A549 (cell line): ENCODE measurements at regions not wholly inside any gene's neighbourhood (a gene's known extent, or its start where the extent isn't known, plus 50 kb on each side); places are given as distances from the start of the nearest gene placed in this dataset.

Source experiments
- ATAC-seq, 2 experiments: fragments of 200-7000 bp in 1 of 2; fragments of >200 bp in 1 of 2; cut with Nextera tagmentation in 1 of 2; cut with Tn5 transposase in 1 of 2; 3 replicates each; pipeline versions ENCODE4 v1.8.0 to v1.9.1; 2018 to 2020; ENCODE audit warnings: mild to moderate bottlenecking in 1 of 2, moderate library complexity in 1 of 2
- CTCF ChIA-PET: fragments of 300-600 bp; sonication (Branson Sonifier 250); formaldehyde crosslinking; extraction: SDS; loops from one replicate; lab custom pipeline; 2021; ENCODE audit warnings: antibody characterized with exemption, inconsistent platforms; lab: Yijun Ruan, JAX
- POLR2A ChIA-PET: fragments of 350-600 bp; formaldehyde crosslinking; extraction: SDS; loops from one replicate; lab custom pipeline; 2021; ENCODE audit warnings: antibody characterized with exemption, inconsistent platforms; lab: Yijun Ruan, JAX
- DNase-seq, 2 experiments: peaks; one replicate each; pipeline versions ENCODE4 v3.0.0 to v3.0.0-alpha.2; 2011 to 2016; ENCODE audit warnings: low read depth in 1 of 2, low spot score in 1 of 2
- FAIRE-seq: peaks from 2 replicates; lab custom pipeline; 2011; peaks lifted over from hg19 to GRCh38; lab: Jason Lieb, UNC
- H3K27ac ChIP-seq, 2 experiments: fragments of >200 bp; sonication (Bioruptor Twin); formaldehyde crosslinking; 3 replicates each; pipeline ENCODE4 v1.5.1; 2016 to 2017
- H3K4me1 ChIP-seq: fragments of >200 bp; sonication (Bioruptor Twin); formaldehyde crosslinking; 3 replicates; pipeline ENCODE4 v1.6.1; 2016
- H3K4me2 ChIP-seq: fragments of >200 bp; sonication (Bioruptor Twin); formaldehyde crosslinking; 3 replicates; pipeline ENCODE4 v1.6.1; 2016
- H3K4me3 ChIP-seq: fragments of >200 bp; sonication (Bioruptor Twin); formaldehyde crosslinking; 3 replicates; pipeline ENCODE4 v1.5.1; 2016
- H3K9me3 ChIP-seq: fragments of >200 bp; sonication (Bioruptor Twin); formaldehyde crosslinking; 3 replicates; pipeline ENCODE4 v1.6.1; 2016
- BHLHE40 ChIP-seq: IDR thresholded peaks from 2 replicates; pipeline ENCODE4 v1.6.1; 2012; ENCODE audit warnings: low read depth, low read length, inconsistent platforms
- CBX2 ChIP-seq: fragments of 200-600 bp; sonication (generic); IDR thresholded peaks from 2 replicates; pipeline ENCODE4 v1.6.1; 2016; ENCODE audit warnings: low read depth, mild to moderate bottlenecking, borderline replicate concordance
- CHD2 ChIP-seq: fragments of 150-350 bp; IDR thresholded peaks from 2 replicates; pipeline ENCODE4 v1.6.1; 2014; ENCODE audit warnings: low read length; ENCODE audit not compliant: partially characterized antibody
- EHF ChIP-seq: fragments of 250-450 bp; sonication (Bioruptor Pico); IDR thresholded peaks from 2 replicates; pipeline ENCODE4 v1.5.0; 2020; ENCODE audit warnings: mild to moderate bottlenecking
- FOSB ChIP-seq: fragments of 250-450 bp; sonication (Bioruptor Pico); IDR thresholded peaks from 2 replicates; pipeline ENCODE4 v1.5.0; 2020; ENCODE audit warnings: mild to moderate bottlenecking, moderate library complexity
- FOXS1 ChIP-seq: fragments of 250-450 bp; sonication (Bioruptor Pico); IDR thresholded peaks from 2 replicates; pipeline ENCODE4 v1.5.0; 2020; ENCODE audit warnings: mild to moderate bottlenecking, moderate library complexity
- HDAC2 ChIP-seq: fragments of 200-600 bp; sonication (generic); IDR thresholded peaks from 2 replicates; pipeline ENCODE4 v1.6.1; 2016
- HEYL ChIP-seq: fragments of 250-450 bp; sonication (Bioruptor Pico); IDR thresholded peaks from 2 replicates; pipeline ENCODE4 v1.8.0; 2021; ENCODE audit warnings: mild to moderate bottlenecking, moderate library complexity
- HOXA7 ChIP-seq: fragments of 250-450 bp; sonication (Bioruptor Pico); IDR thresholded peaks from 2 replicates; pipeline ENCODE4 v1.5.0; 2020; ENCODE audit warnings: mild to moderate bottlenecking, moderate library complexity
- HOXB13 ChIP-seq: fragments of 250-450 bp; sonication (Bioruptor Pico); IDR thresholded peaks from 2 replicates; pipeline ENCODE4 v1.5.0; 2020; ENCODE audit warnings: low read depth, mild to moderate bottlenecking, moderate library complexity
- HOXB5 ChIP-seq: fragments of 250-450 bp; sonication (Bioruptor Pico); IDR thresholded peaks from 2 replicates; pipeline ENCODE4 v1.5.0; 2020; ENCODE audit warnings: mild to moderate bottlenecking, moderate library complexity
- KDM5A ChIP-seq: fragments of 200-600 bp; sonication (generic); IDR thresholded peaks from 2 replicates; pipeline ENCODE4 v1.6.1; 2016; ENCODE audit warnings: antibody characterized with exemption, mild to moderate bottlenecking
- MAFK ChIP-seq: fragments of 450-650 bp; IDR thresholded peaks from 2 replicates; pipeline ENCODE4 v1.6.1; 2014; ENCODE audit not compliant: partially characterized antibody
- MYC ChIP-seq: IDR thresholded peaks from 2 replicates; pipeline ENCODE4 v1.6.1; 2012; ENCODE audit warnings: mild to moderate bottlenecking, inconsistent platforms, low read length, improper control_type of control experiment, borderline replicate concordance
- NPAS2 ChIP-seq: fragments of 250-450 bp; sonication (Bioruptor Pico); IDR thresholded peaks from 2 replicates; pipeline ENCODE4 v1.8.0; 2022; ENCODE audit warnings: mild to moderate bottlenecking, moderate library complexity, borderline replicate concordance
- NR3C1 ChIP-seq: fragments of >200 bp; sonication (Bioruptor Twin); formaldehyde crosslinking; IDR thresholded peaks from 3 replicates; pipeline ENCODE4 v1.6.1; 2017
- POLR2A ChIP-seq: IDR thresholded peaks from 2 replicates; pipeline ENCODE4 v1.6.1; 2012; ENCODE audit warnings: mild to moderate bottlenecking, low read length
- POLR2AphosphoS2 ChIP-seq: conservative IDR thresholded peaks from 2 replicates; pipeline ENCODE4 v1.6.1; 2012; ENCODE audit warnings: low read length, improper control_type of control experiment, inconsistent platforms
- SMC3 ChIP-seq: fragments of >200 bp; sonication (Bioruptor Twin); formaldehyde crosslinking; IDR thresholded peaks from 3 replicates; pipeline ENCODE4 v1.6.1; 2018; ENCODE audit warnings: inconsistent platforms
- SREBF2 ChIP-seq: fragments of 450-650 bp; IDR thresholded peaks from 2 replicates; pipeline ENCODE4 v1.6.1; 2014; ENCODE audit warnings: mild to moderate bottlenecking, moderate library complexity
- TFCP2L1 ChIP-seq: fragments of 250-450 bp; sonication (Bioruptor Pico); IDR thresholded peaks from 2 replicates; pipeline ENCODE4 v1.5.0; 2021; ENCODE audit warnings: mild to moderate bottlenecking
- ZNF302 ChIP-seq: fragments of 250-450 bp; sonication (Bioruptor Pico); IDR thresholded peaks from 2 replicates; pipeline ENCODE4 v1.9.0; 2021; ENCODE audit warnings: inconsistent platforms, mild to moderate bottlenecking, moderate library complexity
- WGBS: methylation state at CpG from one replicate; pipeline ENCODE4 v1.1.6; 2017; ENCODE audit errors: missing lambda C conversion rate; 5-methylcytosine and 5-hydroxymethylcytosine counted together
- TF ChIP-seq, protein P1 (sequence below): fragments of >200 bp; sonication (Bioruptor Twin); formaldehyde crosslinking; IDR thresholded peaks from 3 replicates; pipeline ENCODE4 v1.6.1; 2016
- TF ChIP-seq, protein P2 (sequence below): fragments of 450-650 bp; IDR thresholded peaks from 2 replicates; pipeline ENCODE4 v1.6.1; 2014; ENCODE audit warnings: antibody characterized with exemption
- TF ChIP-seq, protein P3 (sequence below): fragments of >200 bp; sonication (Bioruptor Twin); formaldehyde crosslinking; IDR thresholded peaks from 2 replicates; pipeline ENCODE4 v1.6.1; 2016
- TF ChIP-seq, protein P4 (sequence below): fragments of 200-600 bp; sonication (generic); IDR thresholded peaks from 2 replicates; pipeline ENCODE4 v1.6.1; 2016; ENCODE audit warnings: antibody characterized with exemption, mild to moderate bottlenecking, moderate library complexity
- TF ChIP-seq, protein P5 (sequence below): IDR thresholded peaks from 2 replicates; pipeline ENCODE4 v1.6.1; 2012
- TF ChIP-seq, protein P6 (sequence below): fragments of 150-350 bp; IDR thresholded peaks from 2 replicates; pipeline ENCODE4 v1.6.1; 2014; ENCODE audit warnings: low read depth, mild to moderate bottlenecking, low read length

DNA sequence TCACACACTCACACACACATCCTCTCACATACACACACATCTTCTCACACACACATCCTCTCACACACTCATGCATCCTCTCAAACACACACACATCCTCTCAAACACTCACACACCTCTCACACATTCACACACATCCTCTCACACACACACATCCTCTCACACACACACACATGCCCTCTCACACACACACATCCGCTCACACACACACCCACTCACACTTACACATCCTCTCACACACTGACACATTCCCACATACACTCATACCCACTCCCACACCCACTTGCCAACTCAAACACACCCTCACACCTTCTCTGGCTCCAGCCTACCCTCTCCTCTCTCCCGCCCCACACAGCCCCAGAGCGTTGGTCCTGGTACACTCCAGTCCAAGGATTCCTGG, 127.9 kb upstream of the SLC30A5 start:
- DNase-seq (no peak), FAIRE-seq (no peak), ATAC-seq (no peak)
- WGBS = 41% methylated on average over 3 of the region's 3 CpGs
- no peaks in the 10 kb centered on the region for H3K9me3 ChIP-seq
- no peaks in the 10 kb centered on the region for H3K4me1 ChIP-seq
- H3K27ac ChIP-seq = no peak overlapping the region
- no peak overlapping the region for H3K4me2 ChIP-seq
- TF ChIP-seq ZNF302 (CRISPR knock-in tag) (no peak), CHD2 (no peak), CBX2 (no peak), MYC (no peak), HOXA7 (CRISPR knock-in tag) (no peak), NPAS2 (CRISPR knock-in tag) (no peak), KDM5A (no peak), POLR2A (no peak), EHF (CRISPR knock-in tag) (no peak), HOXB13 (no peak), NR3C1 (no peak), HOXB5 (CRISPR knock-in tag) (no peak), HEYL (no peak), FOSB (CRISPR knock-in tag) (no peak)
- TF ChIP-seq, protein P1, sequence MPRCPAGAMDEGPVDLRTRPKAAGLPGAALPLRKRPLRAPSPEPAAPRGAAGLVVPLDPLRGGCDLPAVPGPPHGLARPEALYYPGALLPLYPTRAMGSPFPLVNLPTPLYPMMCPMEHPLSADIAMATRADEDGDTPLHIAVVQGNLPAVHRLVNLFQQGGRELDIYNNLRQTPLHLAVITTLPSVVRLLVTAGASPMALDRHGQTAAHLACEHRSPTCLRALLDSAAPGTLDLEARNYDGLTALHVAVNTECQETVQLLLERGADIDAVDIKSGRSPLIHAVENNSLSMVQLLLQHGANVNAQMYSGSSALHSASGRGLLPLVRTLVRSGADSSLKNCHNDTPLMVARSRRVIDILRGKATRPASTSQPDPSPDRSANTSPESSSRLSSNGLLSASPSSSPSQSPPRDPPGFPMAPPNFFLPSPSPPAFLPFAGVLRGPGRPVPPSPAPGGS = no peak
- TF ChIP-seq, protein P2, sequence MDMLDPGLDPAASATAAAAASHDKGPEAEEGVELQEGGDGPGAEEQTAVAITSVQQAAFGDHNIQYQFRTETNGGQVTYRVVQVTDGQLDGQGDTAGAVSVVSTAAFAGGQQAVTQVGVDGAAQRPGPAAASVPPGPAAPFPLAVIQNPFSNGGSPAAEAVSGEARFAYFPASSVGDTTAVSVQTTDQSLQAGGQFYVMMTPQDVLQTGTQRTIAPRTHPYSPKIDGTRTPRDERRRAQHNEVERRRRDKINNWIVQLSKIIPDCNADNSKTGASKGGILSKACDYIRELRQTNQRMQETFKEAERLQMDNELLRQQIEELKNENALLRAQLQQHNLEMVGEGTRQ = no peak
- TF ChIP-seq, protein P3, sequence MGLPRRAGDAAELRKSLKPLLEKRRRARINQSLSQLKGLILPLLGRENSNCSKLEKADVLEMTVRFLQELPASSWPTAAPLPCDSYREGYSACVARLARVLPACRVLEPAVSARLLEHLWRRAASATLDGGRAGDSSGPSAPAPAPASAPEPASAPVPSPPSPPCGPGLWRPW = no peak
- TF ChIP-seq, protein P4, sequence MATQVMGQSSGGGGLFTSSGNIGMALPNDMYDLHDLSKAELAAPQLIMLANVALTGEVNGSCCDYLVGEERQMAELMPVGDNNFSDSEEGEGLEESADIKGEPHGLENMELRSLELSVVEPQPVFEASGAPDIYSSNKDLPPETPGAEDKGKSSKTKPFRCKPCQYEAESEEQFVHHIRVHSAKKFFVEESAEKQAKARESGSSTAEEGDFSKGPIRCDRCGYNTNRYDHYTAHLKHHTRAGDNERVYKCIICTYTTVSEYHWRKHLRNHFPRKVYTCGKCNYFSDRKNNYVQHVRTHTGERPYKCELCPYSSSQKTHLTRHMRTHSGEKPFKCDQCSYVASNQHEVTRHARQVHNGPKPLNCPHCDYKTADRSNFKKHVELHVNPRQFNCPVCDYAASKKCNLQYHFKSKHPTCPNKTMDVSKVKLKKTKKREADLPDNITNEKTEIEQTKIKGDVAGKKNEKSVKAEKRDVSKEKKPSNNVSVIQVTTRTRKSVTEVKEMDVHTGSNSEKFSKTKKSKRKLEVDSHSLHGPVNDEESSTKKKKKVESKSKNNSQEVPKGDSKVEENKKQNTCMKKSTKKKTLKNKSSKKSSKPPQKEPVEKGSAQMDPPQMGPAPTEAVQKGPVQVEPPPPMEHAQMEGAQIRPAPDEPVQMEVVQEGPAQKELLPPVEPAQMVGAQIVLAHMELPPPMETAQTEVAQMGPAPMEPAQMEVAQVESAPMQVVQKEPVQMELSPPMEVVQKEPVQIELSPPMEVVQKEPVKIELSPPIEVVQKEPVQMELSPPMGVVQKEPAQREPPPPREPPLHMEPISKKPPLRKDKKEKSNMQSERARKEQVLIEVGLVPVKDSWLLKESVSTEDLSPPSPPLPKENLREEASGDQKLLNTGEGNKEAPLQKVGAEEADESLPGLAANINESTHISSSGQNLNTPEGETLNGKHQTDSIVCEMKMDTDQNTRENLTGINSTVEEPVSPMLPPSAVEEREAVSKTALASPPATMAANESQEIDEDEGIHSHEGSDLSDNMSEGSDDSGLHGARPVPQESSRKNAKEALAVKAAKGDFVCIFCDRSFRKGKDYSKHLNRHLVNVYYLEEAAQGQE = no peak
- ChIA-PET CTCF (no interaction called here), POLR2A (no interaction called here)
- H3K4me3 ChIP-seq = no peak overlapping the region

DNA sequence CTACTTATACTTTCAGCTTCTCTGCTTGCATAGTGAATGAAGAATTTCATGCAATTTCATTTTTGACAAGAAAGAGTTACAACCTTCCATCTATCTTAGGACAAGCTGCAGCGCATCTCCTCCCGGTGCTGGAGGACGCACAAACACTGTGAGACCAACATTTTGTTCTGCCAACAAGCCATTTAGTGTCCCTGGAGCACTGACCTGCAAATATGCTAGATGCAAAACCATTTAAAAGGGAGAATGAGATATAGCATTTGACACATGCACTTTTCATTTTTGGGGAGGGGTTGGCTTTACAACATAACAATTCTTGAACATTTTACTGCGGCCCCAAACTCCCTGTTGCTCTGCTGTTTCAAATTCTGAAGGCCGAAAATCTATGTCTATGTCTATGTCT, 127.2 kb upstream of the SLC30A5 start:
- Histone ChIP-seq H3K4me1 (no peaks in the 10 kb centered on the region), H3K27ac (no peak overlapping the region), H3K9me3 (no peaks in the 10 kb centered on the region), H3K4me2 (no peak overlapping the region), H3K4me3 (no peak overlapping the region)
- no peak for ATAC-seq
- no peak for FAIRE-seq
- 52% methylated on average over 5 of the region's 5 CpGs for WGBS
- POLR2A ChIA-PET = no interaction called here
- TF ChIP-seq POLR2AphosphoS2 (no peak), TFCP2L1 (CRISPR knock-in tag) (no peak), SMC3 (no peak), FOXS1 (CRISPR knock-in tag) (no peak), BHLHE40 (no peak), SREBF2 (no peak), FOSB (CRISPR knock-in tag) (no peak), NPAS2 (CRISPR knock-in tag) (no peak), MAFK (no peak), HOXB13 (no peak), HDAC2 (no peak)
- TF ChIP-seq, protein P5, sequence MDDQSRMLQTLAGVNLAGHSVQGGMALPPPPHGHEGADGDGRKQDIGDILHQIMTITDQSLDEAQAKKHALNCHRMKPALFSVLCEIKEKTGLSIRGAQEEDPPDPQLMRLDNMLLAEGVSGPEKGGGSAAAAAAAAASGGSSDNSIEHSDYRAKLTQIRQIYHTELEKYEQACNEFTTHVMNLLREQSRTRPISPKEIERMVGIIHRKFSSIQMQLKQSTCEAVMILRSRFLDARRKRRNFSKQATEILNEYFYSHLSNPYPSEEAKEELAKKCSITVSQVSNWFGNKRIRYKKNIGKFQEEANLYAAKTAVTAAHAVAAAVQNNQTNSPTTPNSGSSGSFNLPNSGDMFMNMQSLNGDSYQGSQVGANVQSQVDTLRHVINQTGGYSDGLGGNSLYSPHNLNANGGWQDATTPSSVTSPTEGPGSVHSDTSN = no peak
- TF ChIP-seq, protein P6, sequence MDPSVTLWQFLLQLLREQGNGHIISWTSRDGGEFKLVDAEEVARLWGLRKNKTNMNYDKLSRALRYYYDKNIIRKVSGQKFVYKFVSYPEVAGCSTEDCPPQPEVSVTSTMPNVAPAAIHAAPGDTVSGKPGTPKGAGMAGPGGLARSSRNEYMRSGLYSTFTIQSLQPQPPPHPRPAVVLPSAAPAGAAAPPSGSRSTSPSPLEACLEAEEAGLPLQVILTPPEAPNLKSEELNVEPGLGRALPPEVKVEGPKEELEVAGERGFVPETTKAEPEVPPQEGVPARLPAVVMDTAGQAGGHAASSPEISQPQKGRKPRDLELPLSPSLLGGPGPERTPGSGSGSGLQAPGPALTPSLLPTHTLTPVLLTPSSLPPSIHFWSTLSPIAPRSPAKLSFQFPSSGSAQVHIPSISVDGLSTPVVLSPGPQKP = no peak
- DNase-seq = no peak
- CTCF ChIA-PET = no interaction called here
